Ishikawa (cell line): ENCODE measurements at regions not wholly inside any gene's neighbourhood (a gene's known extent, or its start where the extent isn't known, plus 50 kb on each side); places are given as distances from the start of the nearest gene placed in this dataset.

ENCODE experiments used
- CEBPB ChIP-seq: IDR thresholded peaks from 2 replicates; pipeline ENCODE4 v1.6.1; 2012
- CREB1 ChIP-seq: IDR thresholded peaks from 2 replicates; pipeline ENCODE4 v1.6.1; 2012; ENCODE audit warnings: low read depth
- EGR1 ChIP-seq: IDR thresholded peaks from 2 replicates; pipeline ENCODE4 v1.6.1; 2012
- EP300 ChIP-seq: IDR thresholded peaks from 2 replicates; pipeline ENCODE4 v1.6.1; 2012; ENCODE audit warnings: borderline replicate concordance
- FOXM1 ChIP-seq: IDR thresholded peaks from 2 replicates; pipeline ENCODE4 v1.6.1; 2012; ENCODE audit warnings: low read depth, borderline replicate concordance
- MAX ChIP-seq: IDR thresholded peaks from 2 replicates; pipeline ENCODE4 v1.6.1; 2012
- RAD21 ChIP-seq: IDR thresholded peaks from 2 replicates; pipeline ENCODE4 v1.6.1; 2012; ENCODE audit warnings: low read depth
- REST ChIP-seq: IDR thresholded peaks from 2 replicates; pipeline ENCODE4 v1.6.1; 2012; ENCODE audit warnings: low read depth, mild to moderate bottlenecking
- TAF1 ChIP-seq: IDR thresholded peaks from 2 replicates; pipeline ENCODE4 v1.6.1; 2012; ENCODE audit warnings: low read depth, mild to moderate bottlenecking
- USF1 ChIP-seq: IDR thresholded peaks from 2 replicates; pipeline ENCODE4 v1.6.1; 2012
- YY1 ChIP-seq: IDR thresholded peaks from 2 replicates; pipeline ENCODE4 v1.6.1; 2012; ENCODE audit warnings: low read depth

- TF ChIP-seq YY1 (no peak), CEBPB (no peak), FOXM1 (no peak), RAD21 (no peak), REST (no peak), EGR1 (no peak), USF1 (no peak), EP300 (no peak), MAX (no peak), CREB1 (no peak), TAF1 (no peak)
Observed at GRCh38 chr7:136348542-136349192, 371.5 kb upstream of the MTPN start.
